ENCODE measurements at regions not wholly inside any gene's neighbourhood (a gene's known extent, or its start where the extent isn't known, plus 50 kb on each side); places are given as distances from the start of the nearest gene placed in this dataset.

- TF ChIP-seq CTCF (IDR thresholded peaks at IDR 0.05) (no peak), TCF7L2 (IDR thresholded peaks at IDR 0.05; ENCODE audit: low read depth, low read length) (no peak), POLR2AphosphoS5 (IDR thresholded peaks at IDR 0.05; ENCODE audit: low read depth, low read length) (no peak), SIN3A (IDR thresholded peaks at IDR 0.05; ENCODE audit: borderline replicate concordance, insufficient read depth, low read depth, low read length) (no peak)
- TF ChIP-seq, protein P1, sequence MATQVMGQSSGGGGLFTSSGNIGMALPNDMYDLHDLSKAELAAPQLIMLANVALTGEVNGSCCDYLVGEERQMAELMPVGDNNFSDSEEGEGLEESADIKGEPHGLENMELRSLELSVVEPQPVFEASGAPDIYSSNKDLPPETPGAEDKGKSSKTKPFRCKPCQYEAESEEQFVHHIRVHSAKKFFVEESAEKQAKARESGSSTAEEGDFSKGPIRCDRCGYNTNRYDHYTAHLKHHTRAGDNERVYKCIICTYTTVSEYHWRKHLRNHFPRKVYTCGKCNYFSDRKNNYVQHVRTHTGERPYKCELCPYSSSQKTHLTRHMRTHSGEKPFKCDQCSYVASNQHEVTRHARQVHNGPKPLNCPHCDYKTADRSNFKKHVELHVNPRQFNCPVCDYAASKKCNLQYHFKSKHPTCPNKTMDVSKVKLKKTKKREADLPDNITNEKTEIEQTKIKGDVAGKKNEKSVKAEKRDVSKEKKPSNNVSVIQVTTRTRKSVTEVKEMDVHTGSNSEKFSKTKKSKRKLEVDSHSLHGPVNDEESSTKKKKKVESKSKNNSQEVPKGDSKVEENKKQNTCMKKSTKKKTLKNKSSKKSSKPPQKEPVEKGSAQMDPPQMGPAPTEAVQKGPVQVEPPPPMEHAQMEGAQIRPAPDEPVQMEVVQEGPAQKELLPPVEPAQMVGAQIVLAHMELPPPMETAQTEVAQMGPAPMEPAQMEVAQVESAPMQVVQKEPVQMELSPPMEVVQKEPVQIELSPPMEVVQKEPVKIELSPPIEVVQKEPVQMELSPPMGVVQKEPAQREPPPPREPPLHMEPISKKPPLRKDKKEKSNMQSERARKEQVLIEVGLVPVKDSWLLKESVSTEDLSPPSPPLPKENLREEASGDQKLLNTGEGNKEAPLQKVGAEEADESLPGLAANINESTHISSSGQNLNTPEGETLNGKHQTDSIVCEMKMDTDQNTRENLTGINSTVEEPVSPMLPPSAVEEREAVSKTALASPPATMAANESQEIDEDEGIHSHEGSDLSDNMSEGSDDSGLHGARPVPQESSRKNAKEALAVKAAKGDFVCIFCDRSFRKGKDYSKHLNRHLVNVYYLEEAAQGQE (IDR thresholded peaks at IDR 0.05; ENCODE audit: insufficient read depth in 1 of 2, low read depth in 2 of 2, low read length in 1 of 2) = no peak
Observed at GRCh38 chr20:57075603-57076002, 190.8 kb downstream of the BMP7 start.
